ENCODE measurements at regions not wholly inside any gene's neighbourhood (a gene's known extent, or its start where the extent isn't known, plus 50 kb on each side); places are given as distances from the start of the nearest gene placed in this dataset.

- TF ChIP-seq CTCF (IDR thresholded peaks at IDR 0.05 in 4 of 5, conservative IDR thresholded peaks at IDR 0.05 in 1 of 5), result no peak
- no peak for TF ChIP-seq POLR2A (IDR thresholded peaks at IDR 0.05)
Observed at GRCh38 chr11:79920480-79920879, 479.6 kb upstream of the TENM4 start.

Data from gastrocnemius medialis (tissue), 4 donors.